ENCODE measurements at regions not wholly inside any gene's neighbourhood (a gene's known extent, or its start where the extent isn't known, plus 50 kb on each side); places are given as distances from the start of the nearest gene placed in this dataset.

DNA sequence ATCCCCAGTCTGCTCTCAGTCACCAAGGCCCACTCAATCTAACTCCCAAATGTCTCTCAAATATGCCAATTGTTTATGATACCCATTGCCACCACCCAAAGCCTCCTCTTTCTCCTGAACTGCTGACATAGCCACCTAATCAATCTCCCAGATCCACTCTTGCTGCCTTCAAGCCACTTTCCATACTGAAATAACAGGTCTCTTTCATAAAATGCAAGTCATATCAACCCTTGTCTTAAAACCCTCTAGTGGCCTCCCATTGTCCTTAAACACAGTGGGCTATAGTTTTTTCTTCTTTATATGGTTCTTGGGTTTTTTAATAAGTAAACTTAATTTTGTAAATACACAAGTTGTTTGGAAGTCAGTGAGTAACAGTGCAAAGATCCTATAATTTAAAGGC lies 155.2 kb upstream of the ZC3H12C start:
- TF ChIP-seq CTCF (IDR thresholded peaks at IDR 0.05): no peak
- TF ChIP-seq POLR2AphosphoS5 (IDR thresholded peaks at IDR 0.05; ENCODE audit: insufficient read depth in 1 of 2, low read depth in 1 of 2): no peak
